ENCODE measurements at regions not wholly inside any gene's neighbourhood (a gene's known extent, or its start where the extent isn't known, plus 50 kb on each side); places are given as distances from the start of the nearest gene placed in this dataset.

DNA sequence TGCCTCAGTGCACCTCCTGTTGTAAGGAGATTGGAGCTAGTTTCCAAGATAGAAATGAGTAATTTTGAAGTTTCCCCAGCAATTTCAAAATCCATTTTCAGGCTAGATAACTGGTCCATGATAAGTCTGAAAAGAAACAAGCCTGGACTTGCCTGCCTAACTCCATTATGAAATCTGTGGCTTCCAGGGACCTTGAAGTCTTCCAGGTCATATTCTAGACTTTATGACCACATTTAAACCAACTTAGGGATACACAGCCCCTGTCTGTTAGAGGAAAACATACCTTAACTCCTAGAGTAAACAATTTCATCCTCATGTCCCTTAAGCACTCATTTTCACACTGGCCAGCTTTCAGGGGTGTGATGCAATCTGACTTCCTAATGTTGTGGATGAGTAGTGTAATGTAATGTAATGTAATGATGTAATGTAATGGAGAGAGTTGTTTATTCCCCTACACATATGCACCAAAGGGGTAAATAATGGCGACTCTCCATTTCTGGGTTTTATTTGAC is 96.7 kb upstream of the FAM20A start:
- TF ChIP-seq, protein P1, sequence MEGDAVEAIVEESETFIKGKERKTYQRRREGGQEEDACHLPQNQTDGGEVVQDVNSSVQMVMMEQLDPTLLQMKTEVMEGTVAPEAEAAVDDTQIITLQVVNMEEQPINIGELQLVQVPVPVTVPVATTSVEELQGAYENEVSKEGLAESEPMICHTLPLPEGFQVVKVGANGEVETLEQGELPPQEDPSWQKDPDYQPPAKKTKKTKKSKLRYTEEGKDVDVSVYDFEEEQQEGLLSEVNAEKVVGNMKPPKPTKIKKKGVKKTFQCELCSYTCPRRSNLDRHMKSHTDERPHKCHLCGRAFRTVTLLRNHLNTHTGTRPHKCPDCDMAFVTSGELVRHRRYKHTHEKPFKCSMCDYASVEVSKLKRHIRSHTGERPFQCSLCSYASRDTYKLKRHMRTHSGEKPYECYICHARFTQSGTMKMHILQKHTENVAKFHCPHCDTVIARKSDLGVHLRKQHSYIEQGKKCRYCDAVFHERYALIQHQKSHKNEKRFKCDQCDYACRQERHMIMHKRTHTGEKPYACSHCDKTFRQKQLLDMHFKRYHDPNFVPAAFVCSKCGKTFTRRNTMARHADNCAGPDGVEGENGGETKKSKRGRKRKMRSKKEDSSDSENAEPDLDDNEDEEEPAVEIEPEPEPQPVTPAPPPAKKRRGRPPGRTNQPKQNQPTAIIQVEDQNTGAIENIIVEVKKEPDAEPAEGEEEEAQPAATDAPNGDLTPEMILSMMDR (IDR thresholded peaks at IDR 0.05), result no peak
- TF ChIP-seq POLR2A (IDR thresholded peaks at IDR 0.05), result no peak
